HG03025 (cell line): ENCODE measurements at regions not wholly inside any gene's neighbourhood (a gene's known extent, or its start where the extent isn't known, plus 50 kb on each side); places are given as distances from the start of the nearest gene placed in this dataset.

Experiments
- ATAC-seq: cut with Tn5 transposase; IDR thresholded peaks from one replicate; pipeline ENCODE4 v1.9.1; 2021; ENCODE audit warnings: mild to moderate bottlenecking, moderate library complexity; ENCODE audit not compliant: unreplicated experiment, low FRiP score

- ATAC-seq = no peak
Measured at GRCh38 chr18:5091741-5092140, 105.3 kb downstream of the AKAIN1 start.

- ATAC-seq = no peak
Measured at GRCh38 chr18:5075297-5075696, 121.8 kb downstream of the AKAIN1 start.

DNA sequence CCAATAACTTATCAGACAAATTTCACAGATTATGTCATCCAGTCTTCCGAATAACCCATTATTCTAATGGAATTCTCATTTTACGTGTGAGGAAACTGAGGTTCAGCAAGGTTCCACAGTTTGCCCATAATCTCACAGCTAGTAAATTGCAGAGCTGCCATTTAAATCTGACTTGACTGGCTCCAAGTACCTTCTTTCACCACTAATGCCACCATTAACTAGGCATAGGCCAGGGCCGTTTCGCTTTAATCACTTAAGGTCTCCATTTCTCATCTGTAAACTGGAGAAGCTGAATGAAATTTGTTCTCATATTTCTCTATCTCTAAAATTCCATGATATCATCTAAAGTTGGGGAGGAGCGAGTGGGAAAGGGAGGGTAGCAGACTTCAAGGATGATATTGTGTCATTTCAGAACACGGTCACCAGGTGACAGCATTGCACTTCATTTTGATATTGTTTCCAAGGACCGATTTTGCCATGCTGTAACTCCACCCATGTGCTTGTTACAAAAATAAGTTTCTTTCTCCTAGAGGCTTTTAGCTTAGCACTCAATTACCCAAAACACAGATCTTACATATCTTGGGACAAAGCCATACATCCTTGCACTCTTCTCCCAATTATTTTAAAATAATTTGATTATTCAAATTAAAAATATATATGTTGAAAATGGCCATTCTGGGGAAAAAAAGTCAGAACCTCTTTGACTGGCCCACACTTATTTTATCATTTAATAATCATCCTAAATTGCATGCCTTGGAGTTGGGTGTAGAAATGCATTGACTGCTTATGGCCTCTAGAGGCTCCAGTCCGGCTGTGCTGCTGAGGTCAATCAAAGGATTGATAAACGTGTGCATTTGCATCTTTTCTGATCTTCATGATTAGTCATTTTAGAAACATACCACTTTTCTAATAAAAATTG, 123.8 kb downstream of the AKAIN1 start:
- no peak for ATAC-seq

- ATAC-seq = no peak
Measured at GRCh38 chr18:5068851-5069250, 128.2 kb downstream of the AKAIN1 start.

DNA sequence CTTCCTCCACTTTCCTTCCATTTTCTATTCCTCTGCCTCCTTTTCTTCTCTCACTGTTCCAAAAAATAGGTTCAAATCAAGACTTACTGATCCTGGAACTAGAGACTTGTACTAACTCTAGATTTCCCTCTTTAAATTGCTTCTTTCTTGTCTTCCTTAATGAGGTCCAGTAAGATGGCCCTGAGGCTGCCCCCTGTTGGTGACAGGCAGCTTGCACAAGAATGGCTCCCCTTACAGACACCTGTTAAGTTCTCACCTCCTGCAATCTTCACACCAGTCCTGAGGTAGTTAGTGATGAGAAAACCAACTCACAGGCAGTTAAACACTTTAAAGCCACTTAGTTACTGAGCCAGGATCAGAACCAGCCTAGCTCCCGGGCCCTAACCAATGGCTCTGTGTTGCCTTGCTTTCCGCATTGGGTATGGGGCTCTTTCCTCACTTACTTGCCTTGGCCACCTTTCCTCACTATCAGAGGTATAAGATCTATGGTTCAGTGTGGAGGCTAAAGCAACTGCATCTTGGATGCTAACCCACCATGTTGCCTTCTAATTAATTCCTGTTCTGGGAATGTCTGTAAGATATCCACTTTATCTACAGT, 130.6 kb downstream of the AKAIN1 start:
- no peak for ATAC-seq

DNA sequence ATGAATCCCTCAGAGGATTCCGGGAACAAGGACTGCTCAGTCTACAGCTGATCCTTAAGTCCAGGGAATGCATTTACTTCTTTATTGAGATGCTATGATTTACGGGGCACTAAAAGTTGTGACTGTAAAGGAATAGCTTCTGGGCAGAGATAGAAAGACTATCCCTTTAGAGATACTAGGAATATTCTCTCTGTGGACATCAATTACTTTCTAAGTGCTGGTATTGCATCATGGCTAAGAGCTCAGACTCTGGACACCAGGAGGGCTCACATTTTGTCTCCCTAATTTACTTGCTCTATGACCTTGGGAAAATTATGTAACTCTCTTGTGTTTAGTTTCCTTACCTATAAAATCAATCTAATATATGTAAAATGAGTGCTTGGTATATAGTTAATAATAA, 131.4 kb downstream of the AKAIN1 start:
- no peak for ATAC-seq

- no peak for ATAC-seq
Measured at GRCh38 chr18:5064841-5065370, 132.2 kb downstream of the AKAIN1 start.

DNA sequence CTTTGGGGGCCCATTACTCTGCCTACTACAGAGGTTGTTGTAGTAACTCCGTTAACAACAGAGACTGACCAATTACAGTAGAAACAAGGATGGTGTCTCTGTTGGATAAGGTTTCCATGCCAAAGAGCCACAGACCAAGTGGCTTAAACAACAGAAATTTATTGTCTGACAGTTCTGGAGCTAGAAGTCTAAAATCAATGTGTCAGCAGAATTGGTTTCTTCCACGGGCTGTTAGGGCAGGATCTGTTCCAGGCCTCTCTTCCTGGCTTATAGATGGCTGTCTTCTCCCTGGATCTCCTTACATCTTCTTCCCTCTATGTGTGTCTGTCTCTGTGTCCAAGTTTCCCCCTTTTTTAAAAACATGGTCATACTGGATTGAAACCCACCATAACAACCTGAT, 135.3 kb downstream of the AKAIN1 start:
- no peak for ATAC-seq

- no peak for ATAC-seq
Measured at GRCh38 chr18:5060543-5060942, 136.5 kb downstream of the AKAIN1 start.

DNA sequence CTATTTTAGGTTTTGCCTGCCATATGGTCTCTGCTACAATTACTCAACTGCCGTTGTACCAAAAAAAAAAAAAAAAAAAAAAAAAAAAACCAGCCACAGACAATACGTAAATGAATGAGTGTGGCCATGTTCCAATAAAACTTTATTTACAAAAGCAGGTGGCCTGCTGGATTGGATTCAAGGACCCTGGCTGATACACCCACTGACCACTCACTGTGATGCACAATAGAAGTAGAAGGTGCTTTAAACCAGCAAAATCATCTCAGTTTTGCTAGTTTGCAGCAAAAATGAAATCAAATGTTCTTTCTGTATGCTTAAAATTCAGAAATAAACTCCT, 137.4 kb downstream of the AKAIN1 start:
- no peak for ATAC-seq

DNA sequence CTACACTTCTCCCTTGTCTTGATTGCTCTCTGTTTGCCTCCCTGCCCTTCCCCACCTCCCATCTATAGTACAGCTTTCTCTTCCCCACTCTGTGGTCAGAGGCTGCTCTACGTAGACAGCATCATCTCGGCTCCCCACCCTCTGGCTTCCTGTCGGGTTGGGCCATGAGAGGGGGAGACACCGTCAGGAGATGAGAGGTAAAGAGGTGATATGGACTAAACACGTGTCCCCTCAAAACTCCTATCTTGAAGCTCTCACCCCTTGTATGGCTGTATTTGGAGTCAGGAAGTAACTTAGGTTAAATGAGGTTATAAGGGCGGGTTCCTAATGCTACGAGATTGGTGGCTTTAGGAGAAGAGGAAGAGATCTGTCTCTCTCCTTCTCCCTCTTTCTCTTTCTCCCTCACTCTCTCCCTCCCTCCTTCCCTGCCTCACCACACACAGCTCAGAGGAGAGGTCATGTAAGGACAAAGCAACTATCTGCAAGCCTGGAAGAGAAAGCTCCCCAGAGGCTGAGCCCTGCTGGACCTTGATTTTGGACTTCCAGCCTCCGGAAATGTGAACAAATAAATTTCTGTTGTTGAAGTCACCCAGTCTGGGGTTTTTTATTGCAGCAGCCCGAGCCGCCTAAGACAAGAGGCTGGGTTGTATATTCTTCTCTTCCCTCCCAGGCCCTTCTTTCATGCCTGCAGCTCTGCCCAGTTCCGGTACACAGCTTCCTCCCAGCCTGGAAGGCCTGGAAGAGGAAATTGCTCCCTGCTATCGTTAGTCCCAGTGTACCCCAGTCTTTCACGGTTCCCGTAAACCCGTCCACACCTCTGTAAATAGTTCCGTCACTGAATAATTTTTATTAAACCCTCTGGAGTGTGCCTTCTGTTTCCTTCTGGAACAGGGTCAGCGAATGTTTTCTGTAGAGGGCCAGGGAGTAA, 138.0 kb downstream of the AKAIN1 start:
- no peak for ATAC-seq

DNA sequence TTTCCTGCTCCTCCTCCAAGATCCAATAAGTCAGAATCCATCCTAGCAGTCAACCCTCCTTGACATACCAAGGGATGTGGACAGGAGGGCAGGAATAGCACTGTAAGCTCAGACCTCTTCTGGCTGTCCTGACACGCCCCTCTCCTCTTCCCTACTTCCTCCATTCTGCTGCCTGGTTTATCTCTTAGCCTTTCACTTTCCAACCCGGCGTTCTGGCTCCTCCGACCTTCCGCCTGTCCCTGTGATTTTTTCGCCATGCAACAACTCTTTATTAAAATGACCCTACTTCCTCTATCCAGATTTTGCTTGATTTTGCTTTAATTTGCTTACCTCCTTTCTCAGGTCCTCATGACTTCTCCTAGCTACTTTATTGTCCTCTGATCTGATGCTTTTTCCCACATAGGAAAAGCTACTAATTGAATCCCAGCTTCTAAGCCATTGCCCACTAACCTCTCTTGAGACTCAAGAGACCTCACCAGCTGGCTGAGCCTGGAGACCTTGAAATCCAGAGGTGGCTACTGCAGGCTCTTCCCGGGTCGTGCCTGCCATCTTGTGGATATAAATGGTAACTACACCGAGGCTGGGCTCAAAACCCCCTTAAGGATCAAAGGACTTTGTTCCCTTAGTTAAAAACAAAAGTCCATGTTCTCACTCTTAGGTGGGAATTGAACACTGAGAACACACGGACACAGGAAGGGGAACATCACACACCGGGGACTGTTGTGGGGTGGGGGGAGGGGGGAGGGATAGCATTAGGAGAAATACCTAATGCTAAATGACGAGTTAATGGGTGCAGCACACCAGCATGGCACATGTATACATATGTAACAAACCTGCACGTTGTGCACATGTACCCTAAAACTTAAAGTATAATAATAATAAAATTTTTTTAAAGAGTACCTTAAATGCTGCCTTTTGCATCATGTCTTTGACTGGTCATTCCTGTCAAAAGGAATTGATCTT, 139.4 kb downstream of the AKAIN1 start:
- ATAC-seq = peak; percentile 62

DNA sequence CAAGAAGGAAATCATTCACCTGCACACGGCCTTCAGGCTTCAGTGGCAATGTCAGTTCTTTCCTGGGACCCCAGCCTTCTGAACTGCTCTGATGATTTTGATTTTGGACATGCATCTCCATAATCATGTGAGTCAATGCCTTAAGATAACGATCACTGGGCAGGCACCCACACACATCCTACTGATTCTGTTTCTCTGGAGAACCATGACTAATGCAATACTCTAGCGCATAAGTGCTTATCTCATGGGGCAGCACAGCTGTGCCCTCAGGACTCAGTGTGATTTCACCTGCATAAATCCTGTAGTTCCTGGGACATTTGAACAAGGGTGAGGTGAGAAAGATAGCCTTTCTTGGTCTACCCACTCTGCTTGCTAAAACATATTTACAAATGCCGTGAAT, 144.6 kb downstream of the AKAIN1 start:
- no peak for ATAC-seq

DNA sequence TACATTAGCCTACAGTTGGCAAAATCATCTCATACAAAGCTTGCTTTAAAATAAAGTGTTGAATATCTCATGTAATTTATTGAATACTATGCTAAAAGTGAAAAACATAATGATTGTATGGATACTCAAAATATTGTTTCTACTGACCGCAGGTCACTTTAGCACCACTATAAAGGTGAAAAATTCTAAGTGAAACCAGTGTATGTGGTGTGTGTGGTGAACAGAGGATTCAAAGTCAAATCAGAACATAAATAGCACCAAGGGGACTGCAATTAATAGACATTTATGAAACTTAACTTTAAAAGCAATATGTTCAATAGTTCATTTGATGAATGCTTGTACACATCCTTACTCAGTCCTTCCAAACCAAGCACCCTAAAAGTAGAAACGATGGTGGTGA, 145.8 kb downstream of the AKAIN1 start:
- no peak for ATAC-seq

DNA sequence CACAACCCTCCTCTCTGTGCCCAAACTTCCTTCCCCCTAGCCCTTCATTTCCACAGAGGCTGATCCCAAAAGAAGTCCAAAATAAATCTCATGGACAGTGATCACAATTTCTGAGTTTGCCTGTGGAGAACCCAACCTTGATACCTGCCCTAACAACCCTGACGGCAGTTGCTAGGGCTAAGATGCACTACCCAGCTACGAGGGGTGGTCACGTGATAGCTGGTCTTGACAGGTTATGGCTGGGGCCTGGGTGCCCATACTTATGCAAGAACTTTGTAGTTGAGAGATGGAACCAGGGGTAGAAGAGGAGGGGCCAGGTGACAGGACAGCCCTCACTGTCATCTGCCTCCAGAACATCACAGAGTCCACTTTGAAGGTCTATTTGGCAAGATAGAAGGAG, 147.9 kb downstream of the AKAIN1 start:
- no peak for ATAC-seq

GRCh38 chr18:5040476-5040875, 156.6 kb downstream of the AKAIN1 start:
- ATAC-seq = no peak

DNA sequence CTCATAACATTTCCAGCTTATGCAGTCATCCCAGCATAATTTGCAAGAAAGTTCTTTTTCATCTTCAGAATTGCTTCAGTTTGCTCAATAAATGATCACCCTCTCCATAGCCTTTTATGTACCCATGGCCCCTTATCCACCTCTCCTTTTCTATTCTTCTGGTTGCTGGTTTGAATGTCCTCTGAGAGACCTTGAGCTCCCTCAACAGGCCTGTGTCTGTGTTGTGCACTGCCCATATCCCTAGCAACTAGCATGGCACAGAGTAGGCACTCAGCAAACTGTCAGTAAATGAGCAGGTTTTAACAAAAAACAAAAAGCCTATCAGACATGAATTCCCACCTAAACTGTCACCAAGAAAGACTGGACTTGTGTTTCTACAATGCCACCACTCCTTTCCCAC, 160.5 kb downstream of the AKAIN1 start:
- ATAC-seq = no peak

DNA sequence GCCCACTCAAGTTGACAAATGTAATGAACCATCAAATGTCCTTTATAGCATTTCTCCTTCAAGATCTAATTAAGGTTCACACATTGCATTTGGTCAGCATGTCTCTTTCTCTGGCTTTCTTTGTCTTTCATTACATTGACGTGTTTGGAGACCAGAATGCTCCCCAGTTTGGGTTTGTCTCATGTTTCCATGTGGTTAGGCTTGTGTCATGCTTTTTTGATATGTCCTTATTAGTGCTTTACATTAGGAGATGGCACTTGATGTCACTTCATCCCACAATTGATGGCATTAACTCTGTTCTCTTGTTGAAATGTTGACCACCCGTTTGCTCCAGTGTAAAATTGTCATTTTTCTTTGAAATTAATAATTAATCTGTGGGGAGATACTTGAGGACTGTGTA, 165.8 kb downstream of the AKAIN1 start:
- no peak for ATAC-seq

- ATAC-seq = no peak
Measured at GRCh38 chr18:5030636-5031035, 166.4 kb downstream of the AKAIN1 start.

- ATAC-seq = no peak
Measured at GRCh38 chr18:5029592-5029991, 167.5 kb downstream of the AKAIN1 start.
